Fibroblast of mammary gland (primary cell): ENCODE measurements at regions not wholly inside any gene's neighbourhood (a gene's known extent, or its start where the extent isn't known, plus 50 kb on each side); places are given as distances from the start of the nearest gene placed in this dataset.
A peak's percentile ranks its signal among the peaks of the same experiment; 100 is the strongest.

Experiments
- DNase-seq: peaks from one replicate; pipeline ENCODE4 v3.0.0-alpha.2; 2010; ENCODE audit warnings: low read depth
- H3K4me3 ChIP-seq: 2 replicates; pipeline ENCODE4 v1.5.1; 2011; ENCODE audit warnings: low read depth, mild to moderate bottlenecking, low read length, moderate library complexity; ENCODE audit not compliant: control insufficient read depth
- CTCF ChIP-seq: conservative IDR thresholded peaks from 2 replicates; pipeline ENCODE4 v1.5.1; 2011; ENCODE audit warnings: low read depth, low read length, inconsistent platforms; ENCODE audit not compliant: control insufficient read depth, insufficient read depth

- DNase-seq = no peak
- no peak overlapping the region for H3K4me3 ChIP-seq
- no peak for TF ChIP-seq CTCF
Measured at GRCh38 chr16:26930786-26931581, 135.7 kb upstream of the C16orf82 start.

GRCh38 chr16:26950636-26951035, 116.1 kb upstream of the C16orf82 start:
- no peak overlapping the region for H3K4me3 ChIP-seq
- no peak for TF ChIP-seq CTCF
- DNase-seq = no peak

- DNase-seq = peak; percentile 15
- no peak overlapping the region for H3K4me3 ChIP-seq
- TF ChIP-seq CTCF = no peak
Measured at GRCh38 chr16:26951950-26952349, 114.8 kb upstream of the C16orf82 start.

- H3K4me3 ChIP-seq = no peak overlapping the region
- no peak for DNase-seq
- no peak for TF ChIP-seq CTCF
Measured at GRCh38 chr16:26952411-26952810, 114.3 kb upstream of the C16orf82 start.

- H3K4me3 ChIP-seq = no peak overlapping the region
- no peak for TF ChIP-seq CTCF
- no peak for DNase-seq
Measured at GRCh38 chr16:26957283-26957859, 109.4 kb upstream of the C16orf82 start.

GRCh38 chr16:26959416-26960009, 107.2 kb upstream of the C16orf82 start:
- H3K4me3 ChIP-seq = no peak overlapping the region
- TF ChIP-seq CTCF = no peak
- no peak for DNase-seq
